ENCODE measurements at regions not wholly inside any gene's neighbourhood (a gene's known extent, or its start where the extent isn't known, plus 50 kb on each side); places are given as distances from the start of the nearest gene placed in this dataset.

- no peaks in the 10 kb centered on the region for H3K9me3 ChIP-seq (ENCODE audit: control insufficient read depth in 2 of 3, insufficient read depth in 1 of 3, low read length in 3 of 3)
- H3K27me3 ChIP-seq (ENCODE audit: control insufficient read depth, insufficient read depth, low read length): no peaks in the 10 kb centered on the region
- no peak overlapping the region for H3K27ac ChIP-seq (ENCODE audit: low read depth in 2 of 2, low read length in 2 of 2)
- H3K4me1 ChIP-seq (ENCODE audit: control insufficient read depth in 2 of 3, insufficient read depth in 2 of 3, low read depth in 1 of 3, low read length in 3 of 3): no peaks in the 10 kb centered on the region
- intact Hi-C loops (cut with DNase I): no loop called here
- peak in 4 of 5 donors; percentile 35 to 56 (median 38) for DNase-seq
- TF ChIP-seq, protein P1, sequence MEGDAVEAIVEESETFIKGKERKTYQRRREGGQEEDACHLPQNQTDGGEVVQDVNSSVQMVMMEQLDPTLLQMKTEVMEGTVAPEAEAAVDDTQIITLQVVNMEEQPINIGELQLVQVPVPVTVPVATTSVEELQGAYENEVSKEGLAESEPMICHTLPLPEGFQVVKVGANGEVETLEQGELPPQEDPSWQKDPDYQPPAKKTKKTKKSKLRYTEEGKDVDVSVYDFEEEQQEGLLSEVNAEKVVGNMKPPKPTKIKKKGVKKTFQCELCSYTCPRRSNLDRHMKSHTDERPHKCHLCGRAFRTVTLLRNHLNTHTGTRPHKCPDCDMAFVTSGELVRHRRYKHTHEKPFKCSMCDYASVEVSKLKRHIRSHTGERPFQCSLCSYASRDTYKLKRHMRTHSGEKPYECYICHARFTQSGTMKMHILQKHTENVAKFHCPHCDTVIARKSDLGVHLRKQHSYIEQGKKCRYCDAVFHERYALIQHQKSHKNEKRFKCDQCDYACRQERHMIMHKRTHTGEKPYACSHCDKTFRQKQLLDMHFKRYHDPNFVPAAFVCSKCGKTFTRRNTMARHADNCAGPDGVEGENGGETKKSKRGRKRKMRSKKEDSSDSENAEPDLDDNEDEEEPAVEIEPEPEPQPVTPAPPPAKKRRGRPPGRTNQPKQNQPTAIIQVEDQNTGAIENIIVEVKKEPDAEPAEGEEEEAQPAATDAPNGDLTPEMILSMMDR (IDR thresholded peaks at IDR 0.05; ENCODE audit: borderline replicate concordance, extremely low read depth, insufficient read depth): no peak
- H3K4me3 ChIP-seq (ENCODE audit: low read length in 3 of 3): no peak overlapping the region
- H3K36me3 ChIP-seq (ENCODE audit: control insufficient read depth in 2 of 3, insufficient read depth in 3 of 3, low read length in 3 of 3): no peaks in the 10 kb centered on the region
- no peak for FAIRE-seq
- no peak overlapping the region for H3K9ac ChIP-seq (ENCODE audit: low read length in 3 of 3)
Observed at GRCh38 chr12:76144245-76144549, 59.7 kb upstream of the NAP1L1 start.

GRCh38 chr12:76143343-76144244 lies 59.1 kb upstream of the NAP1L1 start:
- no peak overlapping the region for H3K27ac ChIP-seq (ENCODE audit: low read depth in 2 of 2, low read length in 2 of 2)
- H3K9me3 ChIP-seq (ENCODE audit: control insufficient read depth in 2 of 3, insufficient read depth in 1 of 3, low read length in 3 of 3): no peaks in the 10 kb centered on the region
- H3K36me3 ChIP-seq (ENCODE audit: control insufficient read depth in 2 of 3, insufficient read depth in 3 of 3, low read length in 3 of 3): no peaks in the 10 kb centered on the region
- TF ChIP-seq, protein P1 (IDR thresholded peaks at IDR 0.05; ENCODE audit: borderline replicate concordance, extremely low read depth, insufficient read depth): no peak
- FAIRE-seq (no peak), DNase-seq (no peak)
- H3K4me1 ChIP-seq (ENCODE audit: control insufficient read depth in 2 of 3, insufficient read depth in 2 of 3, low read depth in 1 of 3, low read length in 3 of 3): no peaks in the 10 kb centered on the region
- intact Hi-C loops (cut with DNase I): no loop called here
- H3K9ac ChIP-seq (ENCODE audit: low read length in 3 of 3): no peak overlapping the region
- no peaks in the 10 kb centered on the region for H3K27me3 ChIP-seq (ENCODE audit: control insufficient read depth, insufficient read depth, low read length)
- no peak overlapping the region for H3K4me3 ChIP-seq (ENCODE audit: low read length in 3 of 3)

- no peak for DNase-seq
- Histone ChIP-seq H3K9ac (ENCODE audit: low read length in 3 of 3) (no peak overlapping the region), H3K27me3 (ENCODE audit: control insufficient read depth, insufficient read depth, low read length) (no peaks in the 10 kb centered on the region), H3K36me3 (ENCODE audit: control insufficient read depth in 2 of 3, insufficient read depth in 3 of 3, low read length in 3 of 3) (no peaks in the 10 kb centered on the region), H3K4me3 (ENCODE audit: low read length in 3 of 3) (no peak overlapping the region), H3K9me3 (ENCODE audit: control insufficient read depth in 2 of 3, insufficient read depth in 1 of 3, low read length in 3 of 3) (peaks cover 0 to 5% (median 0%) of the 10 kb centered on the region in 3 donors), H3K27ac (ENCODE audit: low read depth in 2 of 2, low read length in 2 of 2) (no peak overlapping the region), H3K4me1 (ENCODE audit: control insufficient read depth in 2 of 3, insufficient read depth in 2 of 3, low read depth in 1 of 3, low read length in 3 of 3) (no peaks in the 10 kb centered on the region)
- FAIRE-seq: no peak
- TF ChIP-seq, protein P1 (IDR thresholded peaks at IDR 0.05; ENCODE audit: borderline replicate concordance, extremely low read depth, insufficient read depth): no peak
- intact Hi-C loops (cut with DNase I): no loop called here
Observed at GRCh38 chr12:76142305-76142704, 57.8 kb upstream of the NAP1L1 start.
